ENCODE measurements at regions not wholly inside any gene's neighbourhood (a gene's known extent, or its start where the extent isn't known, plus 50 kb on each side); places are given as distances from the start of the nearest gene placed in this dataset.
A peak's percentile ranks its signal among the peaks of the same experiment; 100 is the strongest.

DNA sequence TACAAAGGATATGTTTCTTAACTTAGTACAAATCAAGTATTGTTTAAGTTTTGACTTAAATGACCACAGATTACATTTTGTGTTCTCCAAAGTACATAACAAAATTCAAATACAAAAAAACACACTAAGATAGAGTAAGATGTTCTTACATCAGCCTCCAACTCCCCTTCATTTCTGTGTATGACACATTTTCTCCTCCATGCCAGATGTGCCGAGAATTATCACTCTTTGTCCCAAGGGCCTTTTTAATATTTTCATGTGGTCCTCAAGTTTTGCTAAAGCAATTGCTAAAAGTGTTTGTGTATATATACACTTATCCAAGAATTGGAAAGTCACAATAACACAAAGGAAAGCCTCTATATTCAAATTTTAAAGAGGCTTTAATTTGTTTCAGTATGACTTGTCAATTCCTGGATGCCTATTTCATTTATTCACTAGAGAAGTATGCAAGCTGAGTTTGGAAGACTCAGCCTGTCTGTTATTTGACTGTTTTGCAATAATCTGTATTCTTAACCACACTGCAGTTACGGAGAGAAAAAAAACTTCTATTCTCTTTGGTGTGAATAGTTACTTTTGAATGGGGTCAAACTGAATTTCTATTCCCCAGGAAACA lies 586.4 kb upstream of the SEMA3D start:
- H3K4me1 ChIP-seq = no peaks in the 10 kb centered on the region
- TF ChIP-seq, protein P1, sequence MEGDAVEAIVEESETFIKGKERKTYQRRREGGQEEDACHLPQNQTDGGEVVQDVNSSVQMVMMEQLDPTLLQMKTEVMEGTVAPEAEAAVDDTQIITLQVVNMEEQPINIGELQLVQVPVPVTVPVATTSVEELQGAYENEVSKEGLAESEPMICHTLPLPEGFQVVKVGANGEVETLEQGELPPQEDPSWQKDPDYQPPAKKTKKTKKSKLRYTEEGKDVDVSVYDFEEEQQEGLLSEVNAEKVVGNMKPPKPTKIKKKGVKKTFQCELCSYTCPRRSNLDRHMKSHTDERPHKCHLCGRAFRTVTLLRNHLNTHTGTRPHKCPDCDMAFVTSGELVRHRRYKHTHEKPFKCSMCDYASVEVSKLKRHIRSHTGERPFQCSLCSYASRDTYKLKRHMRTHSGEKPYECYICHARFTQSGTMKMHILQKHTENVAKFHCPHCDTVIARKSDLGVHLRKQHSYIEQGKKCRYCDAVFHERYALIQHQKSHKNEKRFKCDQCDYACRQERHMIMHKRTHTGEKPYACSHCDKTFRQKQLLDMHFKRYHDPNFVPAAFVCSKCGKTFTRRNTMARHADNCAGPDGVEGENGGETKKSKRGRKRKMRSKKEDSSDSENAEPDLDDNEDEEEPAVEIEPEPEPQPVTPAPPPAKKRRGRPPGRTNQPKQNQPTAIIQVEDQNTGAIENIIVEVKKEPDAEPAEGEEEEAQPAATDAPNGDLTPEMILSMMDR (IDR thresholded peaks at IDR 0.05) = no peak
- intact Hi-C loops (cut with DNase I) = no loop called here
- ATAC-seq (peak in 2 of 8 donors; percentile 65), DNase-seq (no peak)
- no peaks in the 10 kb centered on the region for H3K27me3 ChIP-seq
- peak overlapping the region in 1 of 10 donors; percentile 16 for H3K27ac ChIP-seq
- 42 to 58% methylated on average over 2 of the region's 2 CpGs for WGBS, 2 donors
- no peaks in the 10 kb centered on the region for H3K9me3 ChIP-seq
- no peaks in the 10 kb centered on the region for H3K36me3 ChIP-seq
- no peak overlapping the region for H3K4me3 ChIP-seq

DNA sequence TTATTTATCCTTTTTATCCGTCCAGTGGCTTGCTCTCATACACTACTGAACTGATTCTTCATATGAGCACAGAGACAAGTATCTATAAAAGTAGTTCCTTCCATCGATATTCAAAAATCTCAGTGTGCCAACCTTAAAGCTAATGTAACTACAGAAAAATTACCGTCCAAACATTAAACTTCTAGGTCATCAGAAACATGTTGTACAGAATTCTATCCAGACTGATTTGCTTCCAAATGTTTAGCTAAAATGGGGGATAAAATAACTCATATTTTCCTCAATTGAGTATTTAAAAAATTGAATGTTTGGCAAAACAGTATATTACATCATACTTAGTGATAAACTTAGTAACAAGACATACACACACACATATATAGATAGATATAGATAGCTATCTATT lies 584.7 kb upstream of the SEMA3D start:
- Histone ChIP-seq H3K27me3 (no peaks in the 10 kb centered on the region), H3K36me3 (no peaks in the 10 kb centered on the region), H3K9me3 (no peaks in the 10 kb centered on the region), H3K27ac (no peak overlapping the region), H3K4me3 (no peak overlapping the region), H3K4me1 (no peaks in the 10 kb centered on the region)
- TF ChIP-seq, protein P1 (IDR thresholded peaks at IDR 0.05) = no peak
- no peak for ATAC-seq
- DNase-seq = no peak
- 61 to 65% methylated on average over 3 of the region's 3 CpGs for WGBS, 2 donors
- intact Hi-C loops (cut with DNase I) = no loop called here

DNA sequence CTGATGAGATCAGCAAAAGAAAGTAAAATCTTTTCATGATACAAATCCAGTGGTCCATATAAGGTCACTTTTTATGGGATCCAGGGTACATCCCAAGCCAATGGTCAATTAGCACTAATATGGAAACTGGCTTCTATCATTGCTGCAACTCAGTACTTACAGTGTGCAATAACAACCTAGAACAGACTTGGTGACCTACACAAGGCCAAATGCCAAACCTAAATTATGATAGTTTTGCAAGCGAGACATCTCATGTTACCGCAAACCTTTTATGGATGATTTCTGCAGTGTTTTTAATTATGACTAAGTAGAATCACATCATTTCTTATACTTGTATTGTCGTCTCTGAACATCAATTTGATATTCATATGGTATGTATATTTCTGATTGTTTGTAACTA lies 583.5 kb upstream of the SEMA3D start:
- DNase-seq = no peak
- WGBS, 2 donors = 86 to 90% methylated on average over 3 of the region's 3 CpGs
- TF ChIP-seq, protein P1 (IDR thresholded peaks at IDR 0.05) = no peak
- no peak for ATAC-seq
- Histone ChIP-seq H3K9me3 (no peaks in the 10 kb centered on the region), H3K4me3 (no peak overlapping the region), H3K27ac (no peak overlapping the region), H3K4me1 (no peaks in the 10 kb centered on the region), H3K36me3 (no peaks in the 10 kb centered on the region), H3K27me3 (no peaks in the 10 kb centered on the region)
- intact Hi-C loops (cut with DNase I) = no loop called here

DNA sequence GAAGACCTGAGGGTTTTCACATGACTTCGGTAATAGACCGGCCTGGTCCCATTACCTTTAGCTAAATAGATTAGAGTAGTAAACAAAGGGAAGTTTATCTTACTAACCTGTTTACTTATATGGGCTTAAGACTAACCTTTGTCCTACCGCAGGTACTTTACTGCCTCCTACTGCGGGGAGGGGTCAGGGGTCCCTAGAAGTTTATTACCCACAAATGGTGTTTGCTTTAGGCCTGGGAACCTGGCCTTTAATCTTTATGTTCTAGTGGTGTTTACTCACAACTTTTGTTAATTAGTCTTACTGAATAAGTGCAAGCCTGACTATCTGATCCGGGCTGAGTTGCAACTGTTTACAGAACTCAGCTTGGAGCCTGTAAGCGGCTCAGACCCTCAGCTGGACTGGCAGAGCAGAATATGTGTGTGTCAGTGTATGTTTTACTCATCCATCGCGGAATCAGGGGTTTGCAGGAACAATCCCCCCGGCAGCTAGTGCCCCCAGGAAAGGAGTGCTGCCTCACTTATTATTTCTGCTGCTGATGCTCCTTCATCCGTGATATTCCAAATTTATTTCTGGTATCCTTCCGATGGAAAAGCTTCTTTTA lies 578.9 kb upstream of the SEMA3D start:
- Histone ChIP-seq H3K4me1 (no peaks in the 10 kb centered on the region), H3K9me3 (no peaks in the 10 kb centered on the region), H3K27me3 (no peaks in the 10 kb centered on the region), H3K36me3 (no peaks in the 10 kb centered on the region), H3K27ac (no peak overlapping the region), H3K4me3 (no peak overlapping the region)
- intact Hi-C loops (cut with DNase I) = no loop called here
- 36 to 39% methylated on average over 11 of the region's 11 CpGs for WGBS, 2 donors
- ATAC-seq = no peak
- DNase-seq = no peak
- TF ChIP-seq, protein P1 (IDR thresholded peaks at IDR 0.05) = no peak
